GM12878 (cell line): ENCODE measurements at regions not wholly inside any gene's neighbourhood (a gene's known extent, or its start where the extent isn't known, plus 50 kb on each side); places are given as distances from the start of the nearest gene placed in this dataset.

Source experiments
- ATAC-seq: fragments of 200-7000 bp; cut with Tn5 transposase; 3 replicates; pipeline ENCODE4 v1.9.1; 2020; ENCODE audit warnings: mild to moderate bottlenecking, moderate library complexity
- BruUV-seq: library from RNA; stranded (reverse); fragments of 400-500 nt; replicated peaks from 2 replicates; lab custom pipeline; 2021; lab: Mats Ljungman, UMichigan
- CTCF ChIA-PET: fragments of 300-600 bp; sonication (Branson Sonifier 250); formaldehyde crosslinking; extraction: SDS; loops from one replicate; lab custom pipeline; 2021; ENCODE audit warnings: inconsistent platforms; lab: Yijun Ruan, JAX
- POLR2A ChIA-PET: fragments of 350-600 bp; formaldehyde crosslinking; extraction: SDS; loops from one replicate; lab custom pipeline; 2021; ENCODE audit warnings: inconsistent platforms; lab: Charles Lee
- RAD21 ChIA-PET: fragments of 300-600 bp; sonication (Branson Sonifier 250); formaldehyde crosslinking; loops from one replicate; lab custom pipeline; 2023; ENCODE audit warnings: antibody characterized with exemption; ENCODE audit not compliant: unreplicated experiment; lab: Charles Lee
- SMC1A ChIA-PET: fragments of 300-600 bp; sonication (Branson Sonifier 250); formaldehyde crosslinking; loops from one replicate; lab custom pipeline; 2023; ENCODE audit not compliant: unreplicated experiment, uncharacterized antibody; lab: Charles Lee
- DNase-seq: peaks from one replicate; pipeline ENCODE4 v3.0.0-alpha.2; 2011; ENCODE audit warnings: low read depth, low spot score
- FAIRE-seq: peaks from 3 replicates; lab custom pipeline; 2011; peaks lifted over from hg19 to GRCh38; lab: Jason Lieb, UNC
- H2AFZ ChIP-seq: 2 replicates; pipeline ENCODE4 v1.6.0; 2011; ENCODE audit warnings: low read depth, low read length, control low read depth; ENCODE audit not compliant: control insufficient read depth
- H3K27ac ChIP-seq: 2 replicates; pipeline ENCODE4 v1.5.1; 2011; ENCODE audit warnings: control low read depth; ENCODE audit not compliant: control insufficient read depth, insufficient read depth
- H3K27me3 ChIP-seq, 2 experiments: replicated peaks in 1 of 2; 2 replicates each; pipeline versions ENCODE4 v1.6.0 to v1.6.1; 2011; ENCODE audit warnings: low read length in 1 of 2; ENCODE audit not compliant: control insufficient read depth in 2 of 2, insufficient read depth in 2 of 2
- H3K36me3 ChIP-seq, 2 experiments: 2 replicates each; pipeline ENCODE4 v1.5.1; 2011; ENCODE audit warnings: low read length in 1 of 2; ENCODE audit not compliant: control insufficient read depth in 2 of 2, insufficient read depth in 2 of 2
- H3K4me1 ChIP-seq: 2 replicates; pipeline ENCODE4 v1.6.1; 2011; ENCODE audit warnings: mild to moderate bottlenecking, low read length, moderate library complexity, mixed read lengths; ENCODE audit not compliant: control insufficient read depth, insufficient read depth
- H3K4me2 ChIP-seq: 2 replicates; pipeline ENCODE4 v1.6.0; 2011; ENCODE audit warnings: control low read depth; ENCODE audit not compliant: control insufficient read depth, insufficient read depth
- H3K4me3 ChIP-seq: fragments of 200-600 bp; sonication (generic); 2 replicates; pipeline ENCODE4 v1.5.1; 2016
- H3K79me2 ChIP-seq: 2 replicates; pipeline ENCODE4 v1.6.0; 2011; ENCODE audit warnings: low read length; ENCODE audit not compliant: control insufficient read depth, insufficient read depth
- H3K9ac ChIP-seq: 2 replicates; pipeline ENCODE4 v1.8.0; 2011; ENCODE audit warnings: low read length, control low read depth, mixed read lengths; ENCODE audit not compliant: control insufficient read depth, insufficient read depth
- H3K9me3 ChIP-seq: replicated peaks from 3 replicates; pipeline ENCODE4 v1.5.1; 2011; ENCODE audit warnings: mild to moderate bottlenecking, low read length; ENCODE audit not compliant: control insufficient read depth, insufficient read depth
- H4K20me1 ChIP-seq: 2 replicates; pipeline ENCODE4 v1.6.0; 2011; ENCODE audit not compliant: control insufficient read depth, insufficient read depth
- ATF3 ChIP-seq: IDR thresholded peaks from 2 replicates; pipeline ENCODE4 v1.6.1; 2011; ENCODE audit warnings: low read depth, mild to moderate bottlenecking, low read length, moderate library complexity, borderline replicate concordance; ENCODE audit errors: extremely low read depth
- ATF7 ChIP-seq: fragments of 450-650 bp; IDR thresholded peaks from 2 replicates; pipeline ENCODE4 v1.6.1; 2016; ENCODE audit warnings: low read depth, mild to moderate bottlenecking
- CBFB ChIP-seq: IDR thresholded peaks from 2 replicates; pipeline ENCODE4 v1.6.1; 2016; ENCODE audit warnings: antibody characterized with exemption, low read depth
- GABPA ChIP-seq: IDR thresholded peaks from 2 replicates; pipeline ENCODE4 v1.6.1; 2014; ENCODE audit warnings: antibody characterized with exemption, low read depth, mild to moderate bottlenecking, inconsistent platforms
- HCFC1 ChIP-seq: fragments of 150-350 bp; IDR thresholded peaks from 2 replicates; pipeline ENCODE4 v1.6.1; 2014; ENCODE audit warnings: low read length
- PAX8 ChIP-seq: fragments of 450-650 bp; IDR thresholded peaks from 2 replicates; pipeline ENCODE4 v1.6.1; 2017; ENCODE audit warnings: mild to moderate bottlenecking, moderate library complexity
- SMC3 ChIP-seq: IDR thresholded peaks from 2 replicates; pipeline ENCODE4 v1.6.1; 2011; ENCODE audit warnings: low read length, improper control_type of control experiment, borderline replicate concordance
- SPI1 ChIP-seq: IDR thresholded peaks from 2 replicates; pipeline ENCODE4 v1.6.1; 2011; ENCODE audit warnings: low read depth, mild to moderate bottlenecking, low read length, moderate library complexity, borderline replicate concordance; ENCODE audit not compliant: insufficient read depth
- SREBF1 ChIP-seq: IDR thresholded peaks from 2 replicates; pipeline ENCODE4 v1.6.1; 2012; ENCODE audit warnings: mild to moderate bottlenecking, low read length
- SRF ChIP-seq, 2 experiments: IDR thresholded peaks; 2 replicates each; pipeline ENCODE4 v1.6.1; 2011; ENCODE audit warnings: low read depth in 2 of 2, low read length in 2 of 2, mild to moderate bottlenecking in 1 of 2, moderate library complexity in 1 of 2
- TCF7 ChIP-seq: IDR thresholded peaks from 2 replicates; pipeline ENCODE4 v1.6.1; 2014; ENCODE audit warnings: antibody characterized with exemption, borderline replicate concordance
- USF2 ChIP-seq: IDR thresholded peaks from 2 replicates; pipeline ENCODE4 v1.6.1; 2011; ENCODE audit warnings: low read depth, low read length, improper control_type of control experiment, borderline replicate concordance
- YY1 ChIP-seq: IDR thresholded peaks from 2 replicates; pipeline ENCODE4 v1.6.1; 2011; ENCODE audit warnings: low read depth, mild to moderate bottlenecking, low read length
- ZBTB11 ChIP-seq: fragments of 450-650 bp; formaldehyde crosslinking; IDR thresholded peaks from 2 replicates; pipeline ENCODE4 v1.5.0; 2022; ENCODE audit warnings: mild to moderate bottlenecking, missing genetic modification characterization
- WGBS: methylation state at CpG from one replicate; pipeline ENCODE4 v1.1.6; 2016; ENCODE audit warnings: low lambda C conversion rate; ENCODE audit not compliant: insufficient replicate concordance, insufficient coverage; ENCODE audit errors: missing lambda C conversion rate; 5-methylcytosine and 5-hydroxymethylcytosine counted together
- in situ Hi-C: fragments of 300-500 bp; cut with MboI; formaldehyde crosslinking; loops from 9 replicates; pipeline ENCODE4 v1.14.3; 2018; ENCODE audit warnings: mixed read lengths
- intact Hi-C: fragments of 100-400 bp; cut with micrococcal nuclease; formaldehyde crosslinking; loops from one replicate; pipeline ENCODE4 v1.14.2; 2022; ENCODE audit not compliant: unreplicated experiment
- TF ChIP-seq, protein P1 (sequence below): IDR thresholded peaks from 2 replicates; pipeline ENCODE4 v1.6.1; 2012; ENCODE audit warnings: low read depth, low read length, improper control_type of control experiment

- no peaks in the 10 kb centered on the region for H3K27me3 ChIP-seq
- no peak overlapping the region for H3K27ac ChIP-seq
- RAD21 ChIA-PET, result no interaction called here
- no TSS peak for BruUV-seq
- H3K4me1 ChIP-seq, result no peaks in the 10 kb centered on the region
- no peaks in the 10 kb centered on the region for H3K36me3 ChIP-seq
- H2AFZ ChIP-seq, result no peak overlapping the region
- no peaks in the 10 kb centered on the region; the same call in 2 of the 3 replicates for H3K9me3 ChIP-seq
- no peak for TF ChIP-seq PAX8
- TF ChIP-seq YY1, result no peak
- TF ChIP-seq USF2, result no peak
- no peak for TF ChIP-seq SMC3
- TF ChIP-seq GABPA, result no peak
- TF ChIP-seq CBFB, result no peak
- no peak for TF ChIP-seq ZBTB11 (CRISPR knock-in tag)
- TF ChIP-seq ATF7, result no peak
- TF ChIP-seq SREBF1, result no peak
- TF ChIP-seq, protein P1, sequence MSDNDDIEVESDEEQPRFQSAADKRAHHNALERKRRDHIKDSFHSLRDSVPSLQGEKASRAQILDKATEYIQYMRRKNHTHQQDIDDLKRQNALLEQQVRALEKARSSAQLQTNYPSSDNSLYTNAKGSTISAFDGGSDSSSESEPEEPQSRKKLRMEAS, result no peak
- no peak for TF ChIP-seq ATF3
- no peak for TF ChIP-seq SRF (IDR thresholded peaks at IDR 0.05; ENCODE audit: low read depth in 2 of 2, low read length in 2 of 2)
- TF ChIP-seq TCF7, result no peak
- TF ChIP-seq SPI1, result no peak
- no peak for TF ChIP-seq HCFC1
- TF ChIP-seq, all 136 proteins: peak for 0
- 26% methylated on average over 6 of the region's 7 CpGs for WGBS
- FAIRE-seq (no peak), DNase-seq (no peak), ATAC-seq (no peak)
- intact Hi-C loops, result no loop called here
- POLR2A ChIA-PET, result no interaction called here
- no peaks in the 10 kb centered on the region for H3K79me2 ChIP-seq
- no peak overlapping the region for H3K4me2 ChIP-seq
- in situ Hi-C loops, result no loop called here
- no peak overlapping the region for H3K4me3 ChIP-seq
- no peak overlapping the region for H3K9ac ChIP-seq
- no peaks in the 10 kb centered on the region for H4K20me1 ChIP-seq
- CTCF ChIA-PET, result no interaction called here
- SMC1A ChIA-PET, result no interaction called here
Observed at GRCh38 chr19:30881281-30881680, 468.0 kb downstream of the TSHZ3 start.
